Effector CD8-positive, alpha-beta T cell (primary cell): ENCODE measurements at regions not wholly inside any gene's neighbourhood (a gene's known extent, or its start where the extent isn't known, plus 50 kb on each side); places are given as distances from the start of the nearest gene placed in this dataset.
"Not testable (repeated sequence)": the region's sequence is repeated elsewhere in the genome, so short reads cannot be mapped to it uniquely, and the experiment has no call there.

Experiments
- DNase-seq: peaks from one replicate; lab custom pipeline; 2025; lab: John Stamatoyannopoulos, UW

- DNase-seq, result not testable (repeated sequence)
These were observed 62.7 kb upstream of the EZR start for GRCh38 chr6:158881884-158882283.

- DNase-seq, result not testable (repeated sequence)
These were observed 62.1 kb upstream of the EZR start for GRCh38 chr6:158881276-158881675.

GRCh38 chr6:158879180-158879579 lies 60.0 kb upstream of the EZR start:
- DNase-seq, result no peak

GRCh38 chr6:158877716-158878115 lies 58.5 kb upstream of the EZR start:
- DNase-seq, result no peak

- DNase-seq, result no peak
These were observed 57.7 kb upstream of the EZR start for GRCh38 chr6:158876886-158877285.

- DNase-seq, result no peak
These were observed 51.4 kb upstream of the EZR start for GRCh38 chr6:158870649-158870957.

DNA sequence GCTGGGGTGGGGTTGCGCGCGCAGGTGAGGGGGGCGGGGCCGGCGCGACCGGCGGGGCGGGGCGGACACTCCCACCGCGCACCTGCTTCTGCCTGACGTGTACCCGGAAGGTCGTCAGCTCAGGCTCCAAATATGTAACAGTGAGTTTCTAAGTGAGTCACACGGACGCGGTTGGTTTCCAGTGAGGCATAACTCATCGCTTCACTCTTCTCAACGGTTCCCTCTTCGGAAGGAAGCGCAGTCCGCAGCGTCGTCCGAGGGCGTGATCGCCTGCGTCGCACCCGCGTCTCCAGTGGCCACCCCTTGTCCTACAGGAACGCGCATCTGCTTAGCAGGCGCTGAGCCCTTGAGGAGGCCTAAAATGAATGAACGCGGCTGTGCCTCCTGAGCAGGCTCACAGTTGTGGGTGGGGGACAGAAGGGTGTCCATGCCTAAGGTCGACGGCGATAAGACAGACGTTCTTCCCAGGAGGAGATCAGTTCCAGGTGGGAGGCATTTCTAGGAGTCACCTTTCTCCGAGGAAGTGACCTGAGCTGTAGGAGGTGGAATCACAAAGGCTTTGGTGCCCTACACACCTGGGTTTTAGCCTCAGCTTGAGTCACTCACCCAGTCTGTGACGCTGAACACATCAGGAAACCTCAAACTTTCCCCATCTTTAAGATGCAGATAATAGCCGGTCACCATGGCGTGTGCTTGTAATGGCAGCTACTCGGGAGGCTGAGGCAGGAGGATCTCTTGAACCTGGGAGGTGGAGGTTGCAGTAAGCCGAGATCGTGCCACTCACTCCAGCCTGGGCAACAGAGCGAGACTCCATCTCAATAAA lies 50.9 kb upstream of the EZR start:
- peak; percentile 55 for DNase-seq

- DNase-seq, result peak; percentile 96
These were observed 50.0 kb upstream of the EZR start for GRCh38 chr6:158868890-158869825.
